ENCODE measurements at regions not wholly inside any gene's neighbourhood (a gene's known extent, or its start where the extent isn't known, plus 50 kb on each side); places are given as distances from the start of the nearest gene placed in this dataset.

DNA sequence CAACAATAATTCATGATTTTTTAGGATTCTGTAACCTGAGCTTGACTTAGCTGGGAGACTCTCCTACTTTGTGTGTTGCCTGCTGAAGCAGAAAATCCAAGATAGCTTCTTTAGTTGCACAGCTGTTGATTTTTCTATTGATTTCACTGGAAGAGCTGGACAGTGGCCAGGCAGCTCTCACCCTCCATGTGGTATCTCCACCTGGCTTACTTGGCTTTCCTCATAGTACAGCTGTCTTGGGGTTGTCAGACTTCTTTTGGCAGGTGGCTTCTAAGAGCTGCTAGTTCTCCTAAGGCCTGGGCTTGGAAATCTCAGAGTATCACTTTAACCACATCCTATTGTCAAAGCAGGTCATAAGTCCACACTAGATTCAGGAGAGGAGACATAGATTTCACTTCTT lies 130.8 kb upstream of the SPON1 start (continued):
- TF ChIP-seq, protein P1, sequence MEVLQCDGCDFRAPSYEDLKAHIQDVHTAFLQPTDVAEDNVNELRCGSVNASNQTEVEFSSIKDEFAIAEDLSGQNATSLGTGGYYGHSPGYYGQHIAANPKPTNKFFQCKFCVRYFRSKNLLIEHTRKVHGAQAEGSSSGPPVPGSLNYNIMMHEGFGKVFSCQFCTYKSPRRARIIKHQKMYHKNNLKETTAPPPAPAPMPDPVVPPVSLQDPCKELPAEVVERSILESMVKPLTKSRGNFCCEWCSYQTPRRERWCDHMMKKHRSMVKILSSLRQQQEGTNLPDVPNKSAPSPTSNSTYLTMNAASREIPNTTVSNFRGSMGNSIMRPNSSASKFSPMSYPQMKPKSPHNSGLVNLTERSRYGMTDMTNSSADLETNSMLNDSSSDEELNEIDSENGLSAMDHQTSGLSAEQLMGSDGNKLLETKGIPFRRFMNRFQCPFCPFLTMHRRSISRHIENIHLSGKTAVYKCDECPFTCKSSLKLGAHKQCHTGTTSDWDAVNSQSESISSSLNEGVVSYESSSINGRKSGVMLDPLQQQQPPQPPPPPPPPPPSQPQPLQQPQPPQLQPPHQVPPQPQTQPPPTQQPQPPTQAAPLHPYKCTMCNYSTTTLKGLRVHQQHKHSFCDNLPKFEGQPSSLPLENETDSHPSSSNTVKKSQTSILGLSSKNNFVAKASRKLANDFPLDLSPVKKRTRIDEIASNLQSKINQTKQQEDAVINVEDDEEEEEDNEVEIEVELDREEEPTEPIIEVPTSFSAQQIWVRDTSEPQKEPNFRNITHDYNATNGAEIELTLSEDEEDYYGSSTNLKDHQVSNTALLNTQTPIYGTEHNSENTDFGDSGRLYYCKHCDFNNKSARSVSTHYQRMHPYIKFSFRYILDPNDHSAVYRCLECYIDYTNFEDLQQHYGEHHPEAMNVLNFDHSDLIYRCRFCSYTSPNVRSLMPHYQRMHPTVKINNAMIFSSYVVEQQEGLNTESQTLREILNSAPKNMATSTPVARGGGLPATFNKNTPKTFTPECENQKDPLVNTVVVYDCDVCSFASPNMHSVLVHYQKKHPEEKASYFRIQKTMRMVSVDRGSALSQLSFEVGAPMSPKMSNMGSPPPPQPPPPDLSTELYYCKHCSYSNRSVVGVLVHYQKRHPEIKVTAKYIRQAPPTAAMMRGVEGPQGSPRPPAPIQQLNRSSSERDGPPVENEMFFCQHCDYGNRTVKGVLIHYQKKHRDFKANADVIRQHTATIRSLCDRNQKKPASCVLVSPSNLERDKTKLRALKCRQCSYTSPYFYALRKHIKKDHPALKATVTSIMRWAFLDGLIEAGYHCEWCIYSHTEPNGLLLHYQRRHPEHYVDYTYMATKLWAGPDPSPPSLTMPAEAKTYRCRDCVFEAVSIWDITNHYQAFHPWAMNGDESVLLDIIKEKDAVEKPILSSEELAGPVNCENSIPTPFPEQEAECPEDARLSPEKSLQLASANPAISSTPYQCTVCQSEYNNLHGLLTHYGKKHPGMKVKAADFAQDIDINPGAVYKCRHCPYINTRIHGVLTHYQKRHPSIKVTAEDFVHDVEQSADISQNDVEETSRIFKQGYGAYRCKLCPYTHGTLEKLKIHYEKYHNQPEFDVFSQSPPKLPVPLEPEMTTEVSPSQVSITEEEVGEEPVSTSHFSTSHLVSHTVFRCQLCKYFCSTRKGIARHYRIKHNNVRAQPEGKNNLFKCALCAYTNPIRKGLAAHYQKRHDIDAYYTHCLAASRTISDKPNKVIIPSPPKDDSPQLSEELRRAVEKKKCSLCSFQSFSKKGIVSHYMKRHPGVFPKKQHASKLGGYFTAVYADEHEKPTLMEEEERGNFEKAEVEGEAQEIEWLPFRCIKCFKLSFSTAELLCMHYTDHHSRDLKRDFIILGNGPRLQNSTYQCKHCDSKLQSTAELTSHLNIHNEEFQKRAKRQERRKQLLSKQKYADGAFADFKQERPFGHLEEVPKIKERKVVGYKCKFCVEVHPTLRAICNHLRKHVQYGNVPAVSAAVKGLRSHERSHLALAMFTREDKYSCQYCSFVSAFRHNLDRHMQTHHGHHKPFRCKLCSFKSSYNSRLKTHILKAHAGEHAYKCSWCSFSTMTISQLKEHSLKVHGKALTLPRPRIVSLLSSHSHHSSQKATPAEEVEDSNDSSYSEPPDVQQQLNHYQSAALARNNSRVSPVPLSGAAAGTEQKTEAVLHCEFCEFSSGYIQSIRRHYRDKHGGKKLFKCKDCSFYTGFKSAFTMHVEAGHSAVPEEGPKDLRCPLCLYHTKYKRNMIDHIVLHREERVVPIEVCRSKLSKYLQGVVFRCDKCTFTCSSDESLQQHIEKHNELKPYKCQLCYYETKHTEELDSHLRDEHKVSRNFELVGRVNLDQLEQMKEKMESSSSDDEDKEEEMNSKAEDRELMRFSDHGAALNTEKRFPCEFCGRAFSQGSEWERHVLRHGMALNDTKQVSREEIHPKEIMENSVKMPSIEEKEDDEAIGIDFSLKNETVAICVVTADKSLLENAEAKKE (CRISPR knock-in tag; IDR thresholded peaks at IDR 0.05), result no peak
- TF ChIP-seq, protein P2, sequence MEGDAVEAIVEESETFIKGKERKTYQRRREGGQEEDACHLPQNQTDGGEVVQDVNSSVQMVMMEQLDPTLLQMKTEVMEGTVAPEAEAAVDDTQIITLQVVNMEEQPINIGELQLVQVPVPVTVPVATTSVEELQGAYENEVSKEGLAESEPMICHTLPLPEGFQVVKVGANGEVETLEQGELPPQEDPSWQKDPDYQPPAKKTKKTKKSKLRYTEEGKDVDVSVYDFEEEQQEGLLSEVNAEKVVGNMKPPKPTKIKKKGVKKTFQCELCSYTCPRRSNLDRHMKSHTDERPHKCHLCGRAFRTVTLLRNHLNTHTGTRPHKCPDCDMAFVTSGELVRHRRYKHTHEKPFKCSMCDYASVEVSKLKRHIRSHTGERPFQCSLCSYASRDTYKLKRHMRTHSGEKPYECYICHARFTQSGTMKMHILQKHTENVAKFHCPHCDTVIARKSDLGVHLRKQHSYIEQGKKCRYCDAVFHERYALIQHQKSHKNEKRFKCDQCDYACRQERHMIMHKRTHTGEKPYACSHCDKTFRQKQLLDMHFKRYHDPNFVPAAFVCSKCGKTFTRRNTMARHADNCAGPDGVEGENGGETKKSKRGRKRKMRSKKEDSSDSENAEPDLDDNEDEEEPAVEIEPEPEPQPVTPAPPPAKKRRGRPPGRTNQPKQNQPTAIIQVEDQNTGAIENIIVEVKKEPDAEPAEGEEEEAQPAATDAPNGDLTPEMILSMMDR (conservative IDR thresholded peaks at IDR 0.05; ENCODE audit: low read depth in 2 of 2), result no peak
- no peak for TF ChIP-seq EZH2phosphoT487 (IDR thresholded peaks at IDR 0.05; ENCODE audit: unreplicated experiment)

DNA sequence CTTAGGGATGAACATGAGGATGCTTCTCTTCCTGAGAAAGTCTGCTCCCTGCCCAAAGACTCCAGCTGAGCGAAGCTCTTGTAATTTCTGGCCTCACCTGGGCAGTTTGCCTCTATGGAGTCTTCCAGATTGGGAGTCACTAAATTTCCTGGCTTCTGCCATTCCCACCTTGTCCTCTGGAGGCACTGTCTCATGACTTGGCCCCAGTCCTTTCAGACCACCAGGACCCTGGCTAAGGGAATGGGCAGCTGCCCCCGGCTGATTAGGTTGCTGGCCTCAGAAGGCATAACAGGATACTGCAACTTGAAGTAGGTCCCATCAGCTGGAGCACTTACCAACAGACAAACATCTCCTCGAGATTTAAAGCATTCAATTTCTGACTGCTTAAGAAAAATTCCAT lies 128.1 kb upstream of the SPON1 start:
- H3K27ac Mint-ChIP-seq, result no peak overlapping the region
- H3K36me3 Mint-ChIP-seq (ENCODE audit: low read depth), result peaks cover 33% of the 10 kb centered on the region; the same call in 2 of the 3 replicates
- no peak for TF ChIP-seq CREB1 (CRISPR knock-in tag; IDR thresholded peaks at IDR 0.05; ENCODE audit: low read depth)
- TF ChIP-seq, protein P1 (CRISPR knock-in tag; IDR thresholded peaks at IDR 0.05), result no peak
- TF ChIP-seq, protein P2 (conservative IDR thresholded peaks at IDR 0.05; ENCODE audit: low read depth in 2 of 2), result peak; percentile 71 to 74
- Histone ChIP-seq H3K9me2 (ENCODE audit: insufficient read depth) (0 out of 2 replicates have a peak, but pooled peaks cover 11% of the 10 kb centered on the region), H3K27ac (ENCODE audit: low read depth) (no peak overlapping the region), H3K27me3 (ENCODE audit: insufficient read depth) (no peaks in the 10 kb centered on the region), H3K4me2 (no peak overlapping the region), H3K4me3 (no peak overlapping the region), H3K36me3 (ENCODE audit: insufficient read depth) (no peaks in the 10 kb centered on the region), H3F3A (replicated peaks; ENCODE audit: low read depth) (no peaks in the 10 kb centered on the region), H2AFZ (no peak overlapping the region), H4K20me1 (replicated peaks; ENCODE audit: insufficient read depth) (no peaks in the 10 kb centered on the region), H3K4me1 (ENCODE audit: insufficient read depth) (no peaks in the 10 kb centered on the region), H3K79me2 (replicated peaks; ENCODE audit: insufficient read depth) (no peaks in the 10 kb centered on the region)
- H3K27me3 Mint-ChIP-seq (ENCODE audit: insufficient read depth, low read depth, poor library complexity), result peaks cover 10% of the 10 kb centered on the region
- peaks cover 5% of the 10 kb centered on the region for H3K4me1 Mint-ChIP-seq
- ATAC-seq, result peak; percentile 92
- no peak overlapping the region for H3K4me3 Mint-ChIP-seq
- peak; percentile 80 for DNase-seq (ENCODE audit: low spot score)
- peaks cover 30% of the 10 kb centered on the region for H3K9me3 Mint-ChIP-seq
